ENCODE measurements at regions not wholly inside any gene's neighbourhood (a gene's known extent, or its start where the extent isn't known, plus 50 kb on each side); places are given as distances from the start of the nearest gene placed in this dataset.
"Not testable (repeated sequence)": the region's sequence is repeated elsewhere in the genome, so short reads cannot be mapped to it uniquely, and the experiment has no call there.

DNA sequence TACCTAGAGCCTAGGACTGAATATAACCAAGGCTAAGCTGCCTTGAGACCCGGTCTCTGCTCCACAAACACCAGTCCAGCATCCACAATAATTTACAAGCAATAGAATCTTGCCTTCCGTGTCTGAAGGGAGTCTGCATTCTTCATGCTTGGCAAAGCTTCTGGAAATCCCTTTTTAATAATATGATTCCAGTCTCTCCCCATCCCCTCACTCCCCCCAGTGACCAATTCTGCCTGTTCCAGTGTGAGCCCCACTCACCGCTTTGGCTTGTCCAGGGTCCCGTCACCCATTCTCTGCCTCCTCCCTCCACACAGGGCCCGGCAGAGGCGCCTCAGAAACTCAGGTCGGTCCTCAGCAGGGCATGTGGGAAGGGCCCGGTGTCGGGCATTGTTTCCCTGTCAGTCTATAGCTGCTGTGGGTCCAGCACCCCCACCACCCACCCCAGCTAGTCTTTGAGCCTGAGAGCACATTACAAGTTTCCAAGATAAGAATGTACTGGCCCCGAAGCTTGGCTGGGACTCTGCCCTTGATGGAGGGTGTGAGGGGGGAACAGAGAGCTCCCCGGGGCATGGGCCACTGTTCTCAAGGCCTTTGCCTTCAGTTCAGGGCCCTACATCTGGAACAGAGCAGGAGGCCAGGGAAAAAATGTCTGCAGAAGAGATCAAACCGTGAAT lies 129.7 kb upstream of the MYCN start:
- DNase-seq, result no peak

DNA sequence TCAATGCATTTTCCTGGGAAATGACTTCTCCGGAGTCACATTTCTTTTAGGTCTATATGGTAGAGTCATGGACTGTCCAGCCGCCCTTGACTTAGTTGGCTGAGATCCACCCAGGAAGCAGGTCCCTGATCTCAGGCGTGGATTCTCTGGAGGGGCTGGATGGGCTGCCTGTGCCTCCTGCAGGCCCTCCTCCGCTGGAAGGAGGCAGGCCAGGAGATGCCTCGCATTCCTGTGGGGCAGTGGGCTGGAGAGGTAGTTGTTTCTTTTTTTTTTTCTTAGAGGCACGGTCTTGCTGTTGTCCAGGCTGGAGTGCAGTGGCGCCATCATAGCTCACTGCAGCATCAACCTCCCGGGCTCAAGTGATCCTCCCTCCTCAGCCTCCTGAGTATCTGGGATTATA lies 129.0 kb upstream of the MYCN start:
- DNase-seq, result no peak

DNA sequence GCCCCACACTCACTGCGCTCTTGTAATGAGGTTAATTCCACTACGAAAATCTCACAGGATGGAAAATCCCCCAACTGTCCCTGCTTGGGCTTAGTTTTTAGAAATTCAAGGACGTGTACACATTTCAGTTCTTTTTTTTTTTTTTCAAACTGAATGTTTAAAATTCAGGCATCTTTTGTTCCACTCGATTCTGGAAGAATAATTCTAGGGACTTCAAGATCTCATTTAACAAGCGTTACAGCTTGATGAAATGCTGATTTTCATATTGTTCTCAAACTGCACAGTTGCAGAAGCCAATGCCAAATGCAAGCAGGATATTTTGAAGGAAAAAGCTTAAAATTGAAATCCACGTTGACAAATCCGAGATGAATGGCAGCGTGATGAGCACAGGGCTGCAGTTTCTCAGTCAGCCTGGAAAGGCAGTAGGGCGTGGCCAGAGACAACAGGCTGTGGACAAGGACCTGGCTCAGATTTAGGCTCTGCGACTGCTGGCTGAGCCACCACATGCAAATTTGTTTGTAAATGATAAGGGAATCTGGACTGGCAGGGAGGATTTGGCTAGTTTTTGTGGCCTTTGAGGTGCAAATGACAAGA lies 128.1 kb upstream of the MYCN start:
- no peak for DNase-seq

DNA sequence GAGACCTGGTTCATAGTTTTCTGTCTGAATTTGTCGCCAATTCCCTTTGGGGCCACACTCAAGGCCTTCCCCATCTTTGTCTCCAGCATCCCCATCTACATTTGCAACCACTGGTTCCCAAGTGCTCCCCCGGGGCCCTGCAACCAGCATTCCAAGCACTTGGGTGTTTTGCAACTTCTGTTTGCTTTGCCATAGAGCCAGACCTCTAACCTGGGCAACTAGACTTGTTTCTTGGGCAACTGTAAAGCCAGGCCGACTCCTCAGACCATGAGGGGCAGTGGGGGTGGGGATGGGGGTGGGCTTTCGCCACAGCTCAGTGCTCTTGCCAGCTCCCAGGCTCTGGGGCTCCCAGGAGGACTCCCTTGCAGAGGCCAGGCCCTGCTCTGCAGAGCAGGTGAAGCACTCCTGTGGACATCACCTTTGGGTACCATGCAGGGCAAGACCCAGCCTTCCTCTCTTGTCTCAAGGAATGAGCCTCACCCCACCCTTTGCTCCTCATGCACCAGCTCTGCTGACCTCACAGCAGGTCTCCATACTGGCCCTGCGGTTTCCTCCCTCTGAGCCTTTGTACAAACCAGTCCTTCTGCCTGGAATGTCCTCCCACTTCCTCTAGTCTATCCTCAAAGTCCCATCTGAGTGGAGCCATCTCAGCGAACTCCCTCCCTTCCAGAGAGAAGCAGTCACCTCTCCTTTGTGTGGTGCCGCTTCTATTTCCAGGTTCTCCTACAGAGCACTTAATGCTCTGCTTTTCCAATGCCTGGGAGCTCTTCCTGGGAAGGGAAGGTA lies 126.7 kb upstream of the MYCN start:
- no peak for DNase-seq

DNA sequence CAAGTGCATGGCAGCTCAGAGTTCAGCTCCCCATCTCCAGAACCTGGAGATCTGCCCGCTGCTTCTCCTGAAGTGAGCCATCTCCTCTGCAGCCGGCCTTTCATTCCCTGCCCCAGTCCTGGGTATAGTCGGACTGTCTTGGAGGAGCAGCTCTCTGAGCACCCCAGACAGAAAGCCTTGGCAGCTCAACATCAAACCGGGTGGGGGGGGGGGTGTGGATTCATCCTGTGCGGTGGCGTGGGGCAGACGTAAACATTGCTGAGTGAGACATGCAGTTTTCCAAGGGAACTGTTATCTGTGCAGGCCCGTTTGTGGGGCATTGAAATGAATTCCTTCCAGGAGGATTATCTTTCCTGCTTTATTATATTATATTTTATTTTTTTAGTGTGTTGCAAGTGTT lies 125.9 kb upstream of the MYCN start:
- DNase-seq, result no peak

DNA sequence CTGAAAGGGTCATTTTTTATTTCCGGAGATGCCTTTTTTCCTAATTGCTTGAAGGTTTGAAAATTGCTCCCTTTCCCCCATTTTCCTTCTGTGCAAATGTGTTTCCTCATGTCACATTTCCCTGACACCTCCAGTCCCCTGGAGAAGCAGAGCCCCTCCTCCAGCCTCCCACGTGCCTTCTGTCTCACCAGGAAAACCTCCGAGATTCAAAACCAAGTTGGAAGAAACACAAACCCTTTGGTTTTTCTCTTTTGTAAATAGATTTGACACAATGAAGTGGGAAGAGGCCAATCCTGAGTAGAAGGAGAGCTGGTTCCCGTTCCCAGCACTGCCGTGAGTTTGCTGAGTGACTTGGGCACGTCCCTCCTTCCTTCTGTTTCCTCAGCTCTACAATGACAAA lies 125.4 kb upstream of the MYCN start:
- DNase-seq, result no peak

DNA sequence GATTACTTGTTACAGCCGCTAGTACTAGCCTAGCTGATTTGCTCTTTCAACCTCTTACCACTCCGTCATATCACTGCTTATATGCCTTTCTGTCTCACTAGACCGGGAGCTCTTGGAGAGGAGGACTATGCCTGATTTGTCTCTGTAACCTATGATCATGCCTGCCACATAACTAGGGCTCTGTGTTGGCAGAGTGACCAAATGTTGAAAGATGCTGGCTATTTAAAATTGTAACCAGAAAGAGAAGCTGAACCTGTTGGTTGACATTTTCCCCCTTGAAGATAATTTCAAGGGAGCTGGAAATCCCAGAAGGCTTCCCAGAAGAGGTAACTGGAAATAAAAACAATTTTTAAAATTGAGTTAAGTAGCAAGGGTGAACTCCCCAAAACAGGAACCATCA lies 124.1 kb upstream of the MYCN start:
- no peak for DNase-seq

DNA sequence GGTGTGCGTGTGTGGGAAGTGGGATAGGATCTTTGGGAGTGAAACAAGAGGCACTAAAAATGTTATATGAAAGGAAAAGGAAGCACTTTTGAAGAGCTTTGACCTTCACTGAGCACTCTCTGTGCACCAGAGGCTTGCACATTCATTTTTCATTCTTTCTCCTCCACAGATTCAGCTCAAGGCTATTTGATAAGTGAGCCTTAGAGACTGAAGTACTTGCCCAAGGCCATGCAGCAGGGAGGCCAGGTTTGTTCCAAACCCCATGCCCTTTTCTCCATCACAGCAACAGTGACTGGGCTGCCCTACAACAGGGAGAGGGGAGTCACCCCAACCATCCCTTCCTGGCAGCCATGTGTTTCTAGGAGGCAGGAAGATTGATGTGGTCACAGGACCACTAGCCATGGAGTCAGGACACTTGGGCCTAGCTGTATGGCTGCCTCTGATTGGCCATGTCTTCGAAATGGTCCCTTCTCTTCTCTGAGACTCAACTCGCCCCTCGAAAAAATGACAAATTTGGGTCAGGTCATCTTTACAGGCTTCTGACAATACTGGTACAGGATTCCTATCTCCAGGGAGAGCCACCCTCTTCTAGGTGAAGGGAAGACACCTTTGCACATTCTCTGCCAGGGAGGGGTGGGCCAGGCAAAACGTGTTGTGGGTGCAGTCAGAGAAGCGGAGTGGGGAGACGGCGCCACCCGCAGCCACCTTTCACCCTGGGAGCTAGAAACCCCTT lies 123.5 kb upstream of the MYCN start:
- DNase-seq, result no peak

DNA sequence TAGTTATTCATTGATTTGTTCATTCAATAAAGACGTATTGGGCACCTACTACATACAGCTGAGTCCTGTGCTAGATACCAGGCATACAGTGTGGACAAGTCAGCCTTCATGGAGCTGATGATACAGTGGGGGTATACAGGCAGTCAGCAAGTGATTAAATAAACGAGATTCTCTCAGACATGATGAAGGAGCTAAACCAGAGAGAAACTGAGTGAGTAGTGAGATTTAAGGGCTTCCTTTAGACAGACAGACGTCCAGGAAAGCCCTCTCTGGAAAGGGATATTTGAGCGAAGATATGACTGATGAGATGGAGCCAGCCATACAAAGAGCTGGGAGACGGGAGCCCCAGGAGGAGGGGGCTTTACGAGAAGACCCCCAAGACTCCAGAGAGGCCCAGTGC lies 122.6 kb upstream of the MYCN start:
- no peak for DNase-seq

DNA sequence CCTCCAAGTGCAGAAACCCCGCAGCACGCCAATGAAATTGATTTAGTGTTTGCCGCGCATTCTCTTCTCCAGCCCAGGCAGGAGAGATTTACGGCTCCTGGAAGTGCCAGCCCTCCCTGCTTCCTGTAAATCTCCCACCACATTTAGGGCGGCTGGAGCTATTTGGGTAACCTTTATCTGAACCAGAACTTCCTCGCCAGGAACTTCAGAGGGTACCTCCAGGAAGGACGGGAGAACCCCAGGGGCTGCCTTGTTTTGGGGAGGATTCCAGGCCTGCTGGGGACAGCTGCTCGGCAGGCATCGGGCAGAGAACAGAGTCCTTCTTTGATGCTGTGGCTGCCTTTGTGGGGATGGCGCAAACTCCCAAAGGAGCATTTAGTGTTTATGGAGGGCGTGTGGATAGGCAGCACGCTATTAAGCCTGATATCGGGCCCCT lies 122.0 kb upstream of the MYCN start:
- DNase-seq, result no peak

DNA sequence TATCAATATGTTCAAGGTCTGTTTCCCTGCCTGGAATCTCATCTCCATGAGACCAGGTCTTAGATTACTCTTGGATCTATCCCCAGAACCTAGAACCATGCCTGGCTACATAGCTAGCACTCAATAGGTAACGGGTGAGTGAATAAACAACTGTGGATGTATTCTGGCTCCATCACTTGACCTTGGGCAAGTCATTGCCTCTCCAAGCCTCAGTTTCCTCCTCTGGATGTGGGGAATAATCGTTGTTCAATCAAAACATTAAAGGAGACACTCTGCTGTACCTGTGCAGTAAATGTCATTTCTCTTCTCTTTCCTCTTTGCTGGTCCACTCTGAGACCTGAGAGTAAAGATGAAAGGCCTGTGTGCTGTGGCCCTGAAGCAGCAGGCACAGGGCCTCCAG lies 121.5 kb upstream of the MYCN start:
- DNase-seq, result no peak

DNA sequence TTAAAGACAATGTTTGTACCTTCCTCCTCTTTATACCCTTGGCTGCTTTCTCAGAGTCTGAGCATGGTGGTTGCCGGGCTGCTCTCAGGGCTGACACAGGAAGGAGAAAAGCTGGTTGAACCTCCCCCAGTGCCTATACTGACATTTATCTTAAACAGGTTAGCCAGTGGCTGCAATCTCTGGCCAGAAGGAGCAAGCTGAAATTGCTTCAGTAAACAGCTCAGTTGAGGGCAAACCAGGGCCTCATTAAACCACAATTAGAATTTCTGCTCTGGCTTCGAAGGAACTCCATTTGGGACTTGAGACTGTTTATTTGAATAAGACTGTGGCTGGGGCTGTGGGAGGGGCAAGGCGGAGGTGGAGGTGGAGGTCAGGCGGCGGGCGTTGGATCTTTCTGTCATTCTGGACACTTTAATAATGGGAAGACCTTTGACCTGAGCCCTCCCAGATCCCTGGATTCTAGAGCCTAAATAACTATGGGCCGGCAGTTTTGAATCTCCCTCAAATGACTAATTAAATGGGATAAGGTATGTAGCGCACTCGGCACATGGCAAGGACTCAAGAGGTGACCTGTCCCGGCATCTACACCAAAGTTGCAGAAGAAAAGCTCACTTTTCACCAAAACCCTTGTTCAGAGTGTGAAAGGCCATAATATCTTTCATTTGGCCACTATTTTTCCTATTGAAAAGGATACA lies 120.6 kb upstream of the MYCN start:
- DNase-seq, result no peak

DNA sequence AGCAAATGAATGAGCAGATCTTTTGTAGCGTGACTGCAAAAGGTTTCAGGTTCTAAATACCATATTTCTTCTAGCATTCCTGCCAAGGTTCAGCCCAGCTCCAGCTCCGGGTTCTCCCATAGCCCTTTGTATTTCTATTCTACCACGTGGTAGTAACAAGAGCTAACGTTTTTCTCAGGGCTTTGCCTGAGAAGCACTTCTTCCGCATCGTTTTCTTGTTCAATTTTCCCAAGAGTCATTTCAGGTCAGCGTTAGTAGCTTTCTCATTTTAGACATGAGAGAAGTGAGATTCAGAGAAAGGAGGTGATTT lies 120.1 kb upstream of the MYCN start:
- DNase-seq, result no peak

DNA sequence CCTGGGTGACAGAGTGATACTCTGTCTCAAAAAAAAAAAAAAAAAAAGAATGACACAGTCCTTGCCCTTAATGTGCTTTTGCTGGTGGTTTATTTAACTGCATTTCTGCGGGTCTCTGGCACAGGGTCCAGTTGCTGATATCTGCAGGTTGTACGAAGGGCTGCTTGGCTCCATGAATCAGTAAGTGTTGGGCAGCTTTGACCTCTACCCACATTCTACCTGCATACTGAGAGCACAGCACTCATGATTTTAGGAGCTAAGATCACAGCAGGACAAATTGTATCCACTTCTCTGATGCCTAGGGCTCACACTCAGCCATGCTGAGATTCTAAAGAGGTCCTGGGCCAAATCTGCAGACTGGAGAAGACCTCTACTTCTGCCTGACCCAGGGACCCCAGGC lies 119.4 kb upstream of the MYCN start:
- DNase-seq, result no peak

DNA sequence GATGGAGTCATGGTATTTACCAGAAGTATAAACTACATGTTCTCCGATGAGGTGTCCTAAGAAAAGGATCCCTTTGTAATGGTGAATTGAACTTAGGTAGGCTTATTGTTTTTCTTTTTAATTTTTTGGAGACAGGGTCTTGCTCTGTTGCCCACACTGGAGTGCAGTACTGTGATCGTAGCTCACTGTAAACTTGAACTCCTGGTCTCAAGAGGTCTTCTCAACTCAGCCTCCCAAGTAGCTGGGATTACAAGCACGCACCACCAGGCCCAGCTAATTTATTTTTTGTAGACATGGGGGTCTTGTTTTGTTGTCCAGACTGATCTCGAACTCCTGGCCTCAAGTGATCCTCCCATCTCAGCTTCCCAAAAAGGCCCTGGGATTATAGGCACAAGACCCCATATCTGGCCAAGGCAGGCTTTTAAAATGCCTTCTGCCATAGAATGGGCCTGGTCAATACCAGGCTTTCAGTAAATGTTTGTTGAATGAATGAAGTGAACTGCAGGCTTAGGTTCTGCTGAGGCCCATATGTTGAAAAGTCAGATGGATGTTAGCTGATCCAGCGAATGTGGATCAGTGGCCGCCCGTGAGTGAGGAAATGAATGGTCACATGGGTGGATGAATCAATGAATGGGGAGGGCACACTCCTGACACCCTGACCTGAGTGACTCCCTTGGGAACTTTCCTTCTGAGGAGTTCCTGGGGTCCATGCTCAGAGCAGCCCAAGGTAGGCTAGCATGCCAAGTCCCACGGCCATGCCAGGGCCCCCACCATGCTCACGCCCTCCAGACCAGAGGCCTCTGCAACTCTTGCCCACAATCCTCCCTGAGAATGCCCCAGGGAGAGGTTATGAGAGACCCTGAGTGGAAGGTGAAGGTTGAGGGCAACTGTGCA lies 118.0 kb upstream of the MYCN start:
- DNase-seq, result no peak

DNA sequence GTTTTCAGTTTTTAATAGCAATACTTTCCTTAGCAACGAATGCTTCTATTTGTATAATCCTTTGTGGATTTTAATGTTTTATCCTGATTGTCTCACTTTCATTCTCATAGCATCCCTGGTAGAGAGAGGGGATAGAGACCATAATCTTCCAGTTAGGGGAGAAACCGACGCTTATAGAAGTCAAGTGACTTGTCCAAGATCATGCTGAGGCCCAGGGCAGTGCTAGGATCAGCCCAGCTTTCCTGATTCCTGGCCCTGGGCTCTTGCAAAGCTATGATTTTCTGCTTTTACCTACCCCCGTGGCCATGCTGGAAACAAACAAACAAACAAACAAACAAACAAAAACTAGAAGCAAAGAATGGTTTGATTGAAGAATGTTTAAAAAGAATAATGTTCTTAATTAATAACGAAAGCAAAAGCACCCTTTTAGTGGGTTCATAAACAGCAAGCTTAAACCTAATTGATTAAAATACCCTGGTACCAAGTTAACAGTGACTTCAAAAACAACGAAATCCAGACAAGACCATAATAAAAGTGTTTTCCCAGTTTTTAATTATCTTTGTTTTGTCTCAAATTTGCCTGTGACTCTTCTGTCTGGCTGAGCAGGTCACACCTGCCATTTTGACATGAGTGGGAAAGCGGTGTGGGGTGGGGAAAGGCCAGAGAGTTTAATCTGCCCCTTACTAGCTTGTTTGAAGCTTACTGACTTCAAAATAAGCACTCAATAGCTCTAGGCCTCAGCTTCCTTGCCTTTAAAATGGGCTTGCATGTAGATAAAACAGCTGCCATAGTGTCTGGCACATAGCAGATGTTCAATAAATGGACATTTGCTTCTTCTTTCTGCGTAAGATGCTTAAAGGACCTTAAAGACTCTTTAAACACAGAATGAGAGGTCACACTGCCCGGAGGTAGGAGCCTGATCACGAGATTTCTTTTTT lies 116.6 kb upstream of the MYCN start:
- DNase-seq, result no peak

DNA sequence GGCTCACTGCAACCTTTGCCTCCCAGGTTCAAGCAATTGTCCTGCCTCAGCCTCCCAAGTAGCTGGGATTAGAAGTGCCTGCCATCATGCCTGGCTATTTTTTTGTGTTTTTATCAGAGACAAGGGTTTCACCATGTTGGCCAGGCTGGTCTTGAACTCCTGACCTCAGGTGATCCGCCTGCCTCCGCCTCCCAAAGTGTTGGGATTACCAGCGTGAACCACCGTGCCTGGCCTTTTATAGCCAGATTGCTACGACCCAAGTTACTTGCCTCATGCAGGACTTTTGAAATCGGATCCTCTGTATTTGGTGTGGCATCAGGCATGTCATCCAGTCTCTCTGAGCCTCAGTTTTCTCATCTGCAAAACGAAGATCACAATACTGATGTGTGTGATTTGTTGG lies 115.9 kb upstream of the MYCN start:
- not testable (repeated sequence) for DNase-seq

DNA sequence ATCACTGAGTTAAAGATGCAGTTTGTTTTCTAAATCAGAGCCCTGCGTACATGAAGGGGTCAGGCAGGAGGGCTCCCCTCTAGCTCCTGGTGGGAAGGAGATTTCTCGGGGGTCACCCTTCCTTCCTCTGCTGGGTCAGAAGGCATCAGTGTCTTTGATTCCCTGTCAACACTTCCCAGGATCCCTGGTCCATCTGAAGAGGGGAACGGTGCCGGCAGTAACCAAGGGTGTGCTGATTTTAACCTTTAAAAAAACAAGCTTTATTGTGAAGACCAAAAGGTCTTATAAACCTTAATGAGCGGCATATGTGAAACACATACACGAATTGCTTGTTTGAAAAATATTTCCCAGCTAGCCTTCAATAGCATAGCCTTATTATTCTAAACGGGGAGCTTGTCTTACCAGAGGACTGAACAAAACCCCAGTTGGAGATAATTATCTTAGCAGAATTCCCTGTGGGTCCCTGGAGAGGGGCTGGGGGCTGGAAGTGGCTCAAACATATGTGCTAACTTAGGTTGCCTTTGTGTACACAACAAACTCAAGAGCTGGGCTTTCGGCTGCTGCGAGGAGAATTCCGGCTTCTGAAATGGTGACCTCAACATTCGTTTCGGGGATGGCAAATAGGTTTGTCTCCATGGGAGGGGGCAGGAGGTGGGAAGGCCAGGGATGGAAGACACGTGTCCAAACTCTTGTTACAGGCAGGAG lies 114.9 kb upstream of the MYCN start:
- DNase-seq, result no peak

DNA sequence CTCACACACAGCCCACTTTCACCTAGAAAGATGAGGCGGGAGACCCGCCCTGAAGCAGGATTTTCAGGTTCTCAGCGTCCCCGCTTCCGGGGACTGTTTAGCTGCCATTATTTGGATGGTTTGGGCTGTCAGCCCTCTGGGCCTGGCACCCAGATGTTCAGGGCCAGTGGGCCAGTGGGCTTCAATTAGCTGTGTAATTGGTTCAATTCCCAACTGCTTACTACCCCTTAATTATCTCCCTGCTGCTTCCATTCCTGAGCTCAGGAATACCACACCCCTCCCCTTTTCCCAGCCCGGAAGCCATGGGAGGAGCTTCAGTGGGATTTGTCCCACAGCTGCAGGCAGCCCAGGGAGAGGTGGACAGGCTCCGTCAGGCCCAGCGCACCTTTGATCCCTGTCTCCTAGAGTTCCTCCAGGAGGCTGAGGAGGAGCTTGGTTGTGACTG lies 114.1 kb upstream of the MYCN start:
- no peak for DNase-seq

DNA sequence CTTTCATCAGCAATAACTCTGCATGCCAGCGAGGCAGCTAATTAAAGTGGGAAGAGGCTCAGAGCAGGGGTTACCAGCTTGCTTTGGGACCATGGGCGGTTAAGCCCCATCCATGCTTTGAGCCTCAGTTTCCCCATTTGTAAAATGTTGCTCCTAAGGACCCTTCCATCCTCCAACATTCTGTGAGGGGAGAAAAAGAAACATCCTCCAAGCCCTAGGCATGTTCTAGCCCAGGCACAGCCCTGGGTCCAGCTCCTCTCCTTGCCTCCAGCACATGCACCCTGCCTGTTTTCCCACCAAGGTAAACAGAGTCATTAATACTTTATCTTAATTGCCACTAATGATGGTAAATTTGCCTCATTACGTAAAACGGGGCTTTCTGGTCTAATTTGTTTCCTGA lies 113.3 kb upstream of the MYCN start:
- DNase-seq, result no peak
